K562 (cell line): ENCODE measurements at regions not wholly inside any gene's neighbourhood (a gene's known extent, or its start where the extent isn't known, plus 50 kb on each side); places are given as distances from the start of the nearest gene placed in this dataset.
"Not testable (repeated sequence)": the region's sequence is repeated elsewhere in the genome, so short reads cannot be mapped to it uniquely, and the experiment has no call there.

Experiments used
- ARID1B ChIP-seq: fragments of 450-650 bp; IDR thresholded peaks from 2 replicates; pipeline ENCODE4 v1.6.1; 2016; ENCODE audit warnings: antibody characterized with exemption, mild to moderate bottlenecking, inconsistent platforms
- C11orf30 ChIP-seq: fragments of 450-650 bp; IDR thresholded peaks from 2 replicates; pipeline ENCODE4 v1.6.1; 2016; ENCODE audit warnings: low read depth, mild to moderate bottlenecking
- CBFA2T3 ChIP-seq: fragments of 450-650 bp; IDR thresholded peaks from 2 replicates; pipeline ENCODE4 v1.6.1; 2017
- DMBX1 ChIP-seq: fragments of 250-450 bp; sonication (Bioruptor Pico); IDR thresholded peaks from 2 replicates; pipeline ENCODE4 v1.8.0; 2022; ENCODE audit warnings: inconsistent platforms, mild to moderate bottlenecking, moderate library complexity, borderline replicate concordance
- DPF2 ChIP-seq: fragments of 450-650 bp; IDR thresholded peaks from 2 replicates; pipeline ENCODE4 v1.6.1; 2016
- EP300 ChIP-seq: IDR thresholded peaks from 2 replicates; pipeline ENCODE4 v1.6.1; 2012; ENCODE audit warnings: low read length, improper control_type of control experiment
- FOXK2 ChIP-seq, 2 experiments: fragments of 450-650 bp; IDR thresholded peaks in 1 of 2; conservative IDR thresholded peaks in 1 of 2; 2 replicates each; pipeline ENCODE4 v1.6.1; 2016; ENCODE audit warnings: low read depth in 2 of 2, mild to moderate bottlenecking in 1 of 2
- GATA2 ChIP-seq: sonication (generic); formaldehyde crosslinking; IDR thresholded peaks from 2 replicates; pipeline ENCODE4 v1.4.0; 2020; ENCODE audit warnings: mild to moderate bottlenecking, missing genetic modification reagents
- HMG20A ChIP-seq: fragments of 450-650 bp; formaldehyde crosslinking; conservative IDR thresholded peaks from 2 replicates; pipeline ENCODE4 v1.4.0; 2020; ENCODE audit warnings: mild to moderate bottlenecking, mixed read lengths
- KDM1A ChIP-seq, 2 experiments: fragments of 450-650 bp; IDR thresholded peaks; 2 replicates each; pipeline ENCODE4 v1.6.1; 2016; ENCODE audit warnings: mild to moderate bottlenecking in 2 of 2
- MAFG ChIP-seq: fragments of 450-650 bp; conservative IDR thresholded peaks from 2 replicates; pipeline ENCODE4 v1.6.1; 2016; ENCODE audit warnings: missing genetic modification characterization, missing compliant biosample characterization
- MAZ ChIP-seq, 2 experiments: fragments of 450-650 bp in 1 of 2; sonication (generic) in 1 of 2; formaldehyde crosslinking; IDR thresholded peaks in 1 of 2; conservative IDR thresholded peaks in 1 of 2; 2 replicates each; pipeline versions ENCODE4 v1.4.0 to v1.5.0; 2020; ENCODE audit warnings: mild to moderate bottlenecking in 1 of 2, missing genetic modification reagents in 1 of 2
- MTA1 ChIP-seq: fragments of 450-650 bp; IDR thresholded peaks from 2 replicates; pipeline ENCODE4 v1.6.1; 2017; ENCODE audit warnings: borderline replicate concordance
- NFRKB ChIP-seq: fragments of 450-650 bp; IDR thresholded peaks from 2 replicates; pipeline ENCODE4 v1.6.1; 2016; ENCODE audit warnings: low read depth
- NFYB ChIP-seq: IDR thresholded peaks from 2 replicates; pipeline ENCODE4 v1.6.1; 2011; ENCODE audit warnings: mild to moderate bottlenecking, moderate library complexity; ENCODE audit not compliant: insufficient read length; ENCODE audit errors: extremely low read depth
- NR4A1 ChIP-seq, 2 experiments: fragments of 250-450 bp in 1 of 2; fragments of 450-650 bp in 1 of 2; sonication (Bioruptor Pico) in 1 of 2; IDR thresholded peaks; 2 replicates each; pipeline versions ENCODE4 v1.4.0 to v1.6.1; 2016 to 2020; ENCODE audit warnings: mild to moderate bottlenecking in 2 of 2, missing compliant biosample characterization in 1 of 2, missing genetic modification characterization in 1 of 2, moderate library complexity in 1 of 2
- RNF2 ChIP-seq: sonication (generic); IDR thresholded peaks from 2 replicates; pipeline ENCODE4 v1.6.1; 2016
- SIN3B ChIP-seq: fragments of 450-650 bp; IDR thresholded peaks from 2 replicates; pipeline ENCODE4 v1.6.1; 2017; ENCODE audit warnings: low read depth, mild to moderate bottlenecking, moderate library complexity
- THAP12 ChIP-seq: fragments of 250-450 bp; sonication (Bioruptor Pico); IDR thresholded peaks from 2 replicates; pipeline ENCODE4 v1.9.0; 2021; ENCODE audit warnings: mild to moderate bottlenecking, inconsistent platforms
- ZNF395 ChIP-seq: fragments of 200-800 bp; sonication (Bioruptor generic); IDR thresholded peaks from 2 replicates; pipeline ENCODE4 v1.6.1; 2017; ENCODE audit warnings: missing genetic modification characterization, missing compliant biosample characterization
- ZNF592 ChIP-seq: fragments of 450-650 bp; IDR thresholded peaks from 2 replicates; pipeline ENCODE4 v1.6.1; 2017; ENCODE audit warnings: antibody characterized with exemption, mild to moderate bottlenecking

GRCh38 chr6:15907220-15907913, 221.5 kb upstream of the MYLIP start (continued):
- TF ChIP-seq EP300 (peak; percentile 60; the same call in 1 of the 2 replicates), GATA2 (CRISPR knock-in tag) (peak; percentile 83), ZNF592 (peak; percentile 78), C11orf30 (peak; percentile 95), NFYB (peak; percentile 45), DPF2 (peak; percentile 89), HMG20A (CRISPR knock-in tag) (0 out of 2 replicates have a peak, but pooled peaks have one; percentile 10), MTA1 (peak; percentile 63), THAP12 (CRISPR knock-in tag) (0 out of 2 replicates have a peak, but pooled peaks have one; percentile 19), FOXK2 (conservative IDR thresholded peaks at IDR 0.05 in 1 of 2, IDR thresholded peaks at IDR 0.05 in 1 of 2; ENCODE audit: low read depth in 2 of 2) (peak in 1 of 2 experiments; percentile 12; a peak in 1 of 4 replicates), CBFA2T3 (peak; percentile 65), NR4A1 (tag; IDR thresholded peaks at IDR 0.05) (peak; percentile 58; the same call in 1 of the 2 replicates), NFRKB (peak; percentile 56), KDM1A (IDR thresholded peaks at IDR 0.05) (peak; percentile 16 to 53; a peak in 2 of 4 replicates), RNF2 (peak; percentile 46; the same call in 1 of the 2 replicates), SIN3B (peak; percentile 19; the same call in 1 of the 2 replicates), ZNF395 (CRISPR knock-in tag) (peak; percentile 78), ARID1B (peak; percentile 80), DMBX1 (CRISPR knock-in tag) (peak; percentile 78), MAZ (CRISPR knock-in tag; conservative IDR thresholded peaks at IDR 0.05 in 1 of 2, IDR thresholded peaks at IDR 0.05 in 1 of 2) (peak; percentile 28 to 76; a peak in 2 of 4 replicates), MAFG (tag) (peak; percentile 81)
- TF ChIP-seq NR4A1 (CRISPR knock-in tag; IDR thresholded peaks at IDR 0.05): not testable (repeated sequence)
